GM19328 (cell line): ENCODE measurements at regions not wholly inside any gene's neighbourhood (a gene's known extent, or its start where the extent isn't known, plus 50 kb on each side); places are given as distances from the start of the nearest gene placed in this dataset.

Experiments used
- ATAC-seq: cut with Tn5 transposase; IDR thresholded peaks from one replicate; pipeline ENCODE4 v1.9.1; 2021; ENCODE audit warnings: mild to moderate bottlenecking, moderate library complexity; ENCODE audit not compliant: unreplicated experiment

GRCh38 chr12:91567100-91567485 lies 384.5 kb upstream of the DCN start:
- no peak for ATAC-seq

GRCh38 chr12:91566328-91567099 lies 383.9 kb upstream of the DCN start:
- no peak for ATAC-seq

GRCh38 chr12:91565846-91566245 lies 383.2 kb upstream of the DCN start:
- no peak for ATAC-seq

- no peak for ATAC-seq
These were observed 382.6 kb upstream of the DCN start for GRCh38 chr12:91565246-91565645.

- no peak for ATAC-seq
These were observed 380.6 kb upstream of the DCN start for GRCh38 chr12:91563011-91563765.

GRCh38 chr12:91562476-91562875 lies 379.9 kb upstream of the DCN start:
- ATAC-seq: no peak

- no peak for ATAC-seq
These were observed 379.3 kb upstream of the DCN start for GRCh38 chr12:91561958-91562325.

GRCh38 chr12:91561301-91561957 lies 378.8 kb upstream of the DCN start:
- no peak for ATAC-seq

- ATAC-seq: no peak
These were observed 374.3 kb upstream of the DCN start for GRCh38 chr12:91556909-91557308.

GRCh38 chr12:91555436-91556415 lies 373.1 kb upstream of the DCN start:
- ATAC-seq: no peak

- no peak for ATAC-seq
These were observed 369.3 kb upstream of the DCN start for GRCh38 chr12:91551927-91552326.

- no peak for ATAC-seq
These were observed 368.6 kb upstream of the DCN start for GRCh38 chr12:91551242-91551641.

- no peak for ATAC-seq
These were observed 360.0 kb upstream of the DCN start for GRCh38 chr12:91542666-91543065.

- no peak for ATAC-seq
These were observed 359.4 kb upstream of the DCN start for GRCh38 chr12:91542067-91542466.

GRCh38 chr12:91538418-91538817 lies 355.8 kb upstream of the DCN start:
- ATAC-seq: no peak

GRCh38 chr12:91533366-91533765 lies 350.7 kb upstream of the DCN start:
- no peak for ATAC-seq

- no peak for ATAC-seq
These were observed 347.2 kb upstream of the DCN start for GRCh38 chr12:91529829-91530228.

- ATAC-seq: no peak
These were observed 341.2 kb upstream of the DCN start for GRCh38 chr12:91523831-91524230.

- no peak for ATAC-seq
These were observed 334.1 kb upstream of the DCN start for GRCh38 chr12:91516695-91517047.

- no peak for ATAC-seq
These were observed 333.5 kb upstream of the DCN start for GRCh38 chr12:91515944-91516694.
